ENCODE measurements at regions not wholly inside any gene's neighbourhood (a gene's known extent, or its start where the extent isn't known, plus 50 kb on each side); places are given as distances from the start of the nearest gene placed in this dataset.
"Not testable (repeated sequence)": the region's sequence is repeated elsewhere in the genome, so short reads cannot be mapped to it uniquely, and the experiment has no call there.

DNA sequence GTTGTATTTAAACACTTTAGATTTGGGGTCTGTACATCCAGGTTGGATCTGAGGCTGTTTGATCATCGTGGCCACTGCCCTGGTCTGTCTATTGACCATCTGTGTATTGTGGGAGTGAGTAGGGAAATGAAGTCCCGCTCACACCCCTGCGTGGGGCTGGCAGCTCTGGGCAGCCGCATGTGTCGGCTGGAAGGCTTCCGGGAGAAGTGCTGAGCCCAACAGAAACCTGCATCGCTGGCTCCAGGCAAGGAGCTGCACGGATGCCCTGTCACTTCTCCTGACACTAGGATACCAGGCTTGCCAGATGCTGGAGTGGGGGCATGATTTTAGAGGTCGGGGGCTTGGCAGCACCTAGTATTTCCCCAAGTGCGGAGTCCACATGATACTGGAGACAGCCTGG lies 93.6 kb downstream of the PHETA1 start:
- no peak for DNase-seq (ENCODE audit: extremely low read depth in 1 of 2, low read depth in 1 of 2)

DNA sequence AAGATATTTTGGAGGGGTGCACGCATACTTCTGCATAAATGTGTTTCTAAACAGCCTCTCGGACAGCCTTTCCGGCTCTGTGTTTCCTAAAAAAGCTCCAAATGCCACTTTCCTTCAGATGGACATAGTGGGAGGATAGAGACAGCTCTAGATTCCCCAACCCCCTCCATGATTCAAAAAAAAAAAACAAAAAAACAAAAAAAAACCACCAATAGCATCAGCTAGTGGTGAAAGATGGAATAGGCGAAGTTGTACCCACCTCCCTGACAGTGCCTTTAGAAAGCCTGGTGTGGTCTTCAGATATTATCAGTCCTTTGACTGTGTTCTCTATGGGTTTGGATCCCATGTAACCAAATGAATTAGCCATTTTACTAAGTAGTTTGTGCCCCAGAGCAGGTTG lies 94.1 kb downstream of the PHETA1 start:
- no peak for DNase-seq (ENCODE audit: extremely low read depth in 1 of 2, low read depth in 1 of 2)

DNA sequence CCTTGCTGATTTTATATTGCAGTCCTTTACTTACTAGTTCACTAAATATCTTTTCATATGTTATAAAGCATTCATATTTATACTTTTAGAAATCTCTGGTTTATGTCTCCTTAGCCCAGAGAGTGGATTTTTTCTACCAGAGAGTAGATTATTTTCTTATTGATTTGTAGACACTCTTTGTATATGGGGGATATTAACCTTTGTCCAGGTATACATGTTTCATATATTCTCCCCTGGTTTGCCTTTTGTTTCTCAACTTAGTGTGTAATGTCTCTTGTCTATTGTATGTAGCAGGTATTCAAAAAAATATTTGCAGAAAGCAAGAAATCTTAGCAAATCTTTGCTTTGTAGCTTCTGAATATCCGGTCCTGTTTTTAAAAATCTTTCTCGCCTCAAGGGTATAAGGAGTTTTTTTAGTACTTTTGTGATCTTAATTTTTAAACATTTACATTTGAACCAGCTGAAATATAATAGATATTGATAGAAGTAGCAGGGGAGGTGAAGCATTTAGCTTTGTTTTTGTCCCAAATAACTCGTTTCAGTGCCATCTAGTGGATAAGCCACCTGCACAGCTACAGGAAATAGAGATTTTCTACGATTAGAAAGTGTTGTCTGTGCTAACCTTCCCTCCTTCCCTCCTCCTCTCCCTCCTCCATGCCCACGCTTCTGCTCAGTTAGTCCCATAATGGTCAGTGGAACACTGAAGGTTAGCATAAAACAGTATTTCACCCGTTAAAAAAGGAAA lies 97.0 kb downstream of the PHETA1 start:
- DNase-seq (ENCODE audit: extremely low read depth in 1 of 2, low read depth in 1 of 2): no peak

DNA sequence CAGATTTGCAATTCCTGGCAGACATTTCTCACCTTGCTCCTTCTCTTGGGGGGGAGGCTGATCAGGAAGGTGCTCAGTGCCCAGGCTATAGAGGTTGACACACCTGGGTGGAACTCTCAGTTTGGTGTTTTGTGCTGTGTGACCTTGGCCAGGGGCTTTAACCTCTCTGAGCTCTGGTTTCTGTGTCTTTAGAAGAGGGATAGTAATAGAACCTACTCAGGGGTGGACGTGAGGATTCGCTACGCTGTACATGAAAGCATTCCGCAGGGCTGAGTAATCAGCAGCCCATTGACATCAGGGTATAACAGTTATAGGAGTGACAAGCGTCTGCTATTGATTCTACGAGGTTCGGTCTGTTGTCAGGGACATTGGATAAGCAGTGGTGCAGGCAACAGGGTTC lies 98.1 kb downstream of the PHETA1 start:
- no peak for DNase-seq (ENCODE audit: extremely low read depth in 1 of 2, low read depth in 1 of 2)

DNA sequence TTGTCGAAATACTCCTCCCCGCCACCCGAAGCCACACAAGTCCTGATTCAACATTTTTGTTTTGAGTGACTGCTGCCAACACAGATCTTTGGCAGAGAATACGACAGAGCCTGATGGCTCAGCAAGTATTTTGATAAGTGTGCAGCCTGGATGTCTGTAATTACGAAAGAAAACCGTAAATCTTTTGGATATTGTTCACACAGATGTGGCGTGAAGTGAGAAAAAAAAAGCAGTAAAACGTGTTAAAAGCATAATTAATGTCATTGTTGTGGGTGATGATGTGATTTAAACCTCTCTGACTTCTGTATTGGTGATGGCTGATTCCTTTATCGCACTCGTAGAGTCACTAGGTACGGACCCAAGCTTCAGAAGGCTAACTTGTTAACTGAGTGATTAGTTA lies 98.7 kb downstream of the PHETA1 start:
- no peak for DNase-seq (ENCODE audit: extremely low read depth in 1 of 2, low read depth in 1 of 2)

DNA sequence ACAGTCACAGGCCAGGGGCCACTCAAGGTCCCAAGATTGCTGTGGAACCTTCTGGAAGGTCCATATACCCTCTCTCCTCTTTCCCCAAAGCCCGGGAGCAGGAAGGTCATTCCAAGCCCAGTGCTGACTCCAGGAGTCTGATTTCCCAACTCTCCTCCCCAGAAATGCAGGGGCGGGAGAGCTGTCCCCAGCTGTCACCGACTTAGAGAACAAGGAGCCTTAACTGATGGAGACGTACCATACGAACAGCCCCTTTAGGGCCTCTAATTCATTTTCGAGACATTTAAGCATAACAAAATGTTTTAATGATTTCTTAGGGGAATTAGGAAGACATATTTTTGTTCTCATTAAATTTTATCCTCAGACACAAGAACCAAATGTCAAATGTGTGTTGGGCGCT lies 99.2 kb downstream of the PHETA1 start:
- no peak for DNase-seq (ENCODE audit: extremely low read depth in 1 of 2, low read depth in 1 of 2)

DNA sequence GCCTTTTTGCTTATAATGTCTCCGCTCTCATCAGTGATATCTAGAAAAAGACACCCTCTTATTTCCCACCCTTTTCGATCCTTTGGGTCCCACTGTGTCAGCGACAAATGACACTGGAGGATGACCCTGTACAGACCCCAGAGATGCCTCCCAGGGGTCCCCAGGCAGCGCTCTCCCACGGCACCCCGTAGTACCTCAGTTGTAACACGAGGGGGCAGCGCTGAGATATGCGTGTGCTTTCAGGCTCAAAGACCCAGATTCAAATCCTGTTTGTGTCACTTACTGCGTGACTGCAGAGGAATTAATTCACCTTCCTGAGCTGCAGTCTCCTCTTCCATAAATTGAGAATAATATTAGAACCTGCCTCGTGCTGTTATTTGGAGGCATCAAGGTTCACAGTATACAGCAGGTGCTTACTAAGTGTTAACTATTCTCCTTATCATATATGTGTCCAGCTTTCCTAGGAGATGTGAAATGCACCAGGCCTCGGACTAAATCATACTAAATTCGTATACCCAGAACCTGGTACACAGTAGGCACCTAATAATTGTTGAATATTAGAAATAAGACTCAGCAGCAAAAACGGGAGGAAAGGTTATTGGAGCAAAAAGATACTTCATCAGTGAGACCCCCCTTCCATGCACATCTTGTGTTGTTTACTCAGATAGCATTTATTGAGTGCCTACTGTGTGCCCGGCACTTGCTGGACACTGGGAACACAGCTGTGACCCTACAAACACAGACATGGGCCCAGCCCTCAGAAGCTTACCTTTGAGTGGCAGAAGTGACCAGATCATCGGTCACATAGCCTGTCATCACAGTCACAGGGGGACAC lies 99.9 kb downstream of the PHETA1 start:
- DNase-seq (ENCODE audit: extremely low read depth in 1 of 2, low read depth in 1 of 2): no peak

DNA sequence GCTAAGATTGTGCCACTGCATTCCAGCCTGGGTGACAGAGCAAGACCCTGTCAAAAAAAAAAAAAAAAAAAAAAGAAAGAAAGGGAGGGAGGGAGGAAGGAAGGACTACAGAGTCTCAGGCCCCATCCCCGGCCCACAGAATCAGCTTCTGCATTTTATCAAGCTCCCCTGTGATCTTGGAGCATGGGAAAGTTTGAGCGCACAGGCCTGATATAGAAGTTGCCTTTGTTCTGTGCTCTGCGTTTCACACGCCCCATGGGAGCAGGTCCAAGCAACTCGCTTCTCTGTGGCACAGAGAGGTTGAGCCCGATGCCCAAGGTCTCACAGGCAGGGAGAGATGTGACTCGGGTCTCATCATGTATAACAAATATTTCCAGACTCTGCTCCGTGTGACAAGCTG lies 101.8 kb downstream of the PHETA1 start:
- no peak for DNase-seq (ENCODE audit: extremely low read depth in 1 of 2, low read depth in 1 of 2)

DNA sequence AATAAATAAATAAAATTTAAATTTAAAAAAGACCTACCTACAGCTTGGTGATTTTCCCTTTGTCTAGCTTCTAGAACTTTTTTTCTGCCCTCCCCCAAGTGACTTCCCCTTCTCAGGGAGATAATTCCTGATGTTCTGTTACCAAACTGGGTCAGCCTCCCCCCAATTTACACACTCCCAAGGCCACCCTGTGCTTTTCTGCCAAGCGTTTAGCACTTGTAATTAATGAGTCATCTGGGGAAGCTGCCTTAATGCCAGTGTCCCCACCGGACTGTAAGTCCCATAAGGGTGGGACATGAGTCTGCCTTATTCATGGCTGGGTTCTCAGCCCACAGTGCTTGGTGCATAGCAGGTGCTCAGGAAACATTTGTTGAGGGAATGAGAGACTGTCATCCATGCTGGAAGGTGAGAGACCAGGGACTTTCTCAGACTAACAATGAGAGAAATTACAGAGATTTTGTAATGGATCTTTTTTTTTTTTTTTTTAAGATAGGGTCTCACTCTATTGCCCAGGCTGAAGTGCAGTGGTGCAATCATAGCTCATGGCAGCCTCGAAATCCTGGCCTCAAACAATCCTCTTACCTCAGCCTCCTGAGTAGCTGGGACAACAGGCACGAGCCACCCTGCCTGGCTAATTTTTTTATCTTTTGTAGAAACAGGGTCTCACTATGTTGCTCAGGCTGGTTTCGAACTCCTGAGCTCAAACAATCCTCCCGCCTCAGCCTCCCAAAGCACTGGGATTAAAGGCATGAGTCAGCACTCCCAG lies 106.8 kb downstream of the PHETA1 start:
- DNase-seq (ENCODE audit: extremely low read depth in 1 of 2, low read depth in 1 of 2): no peak

DNA sequence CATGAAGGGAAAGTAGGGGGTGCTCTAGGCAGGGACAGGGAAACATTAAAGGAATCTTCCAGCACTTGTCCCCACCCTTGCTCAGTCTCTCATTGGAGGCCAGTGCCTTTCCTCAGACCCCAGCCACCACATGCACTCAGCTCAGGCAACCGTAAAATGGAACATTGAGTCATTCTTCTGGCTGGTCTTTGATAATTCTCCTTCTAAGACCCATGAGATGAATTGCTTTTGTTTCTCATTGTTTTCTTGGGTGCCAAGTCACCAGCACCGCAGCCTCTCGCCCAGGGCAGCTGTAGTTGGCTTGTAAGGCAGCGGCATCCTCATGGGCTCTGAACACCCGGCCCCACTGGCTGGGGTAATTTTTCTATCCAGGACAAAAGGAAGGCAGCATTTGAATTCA lies 108.2 kb downstream of the PHETA1 start:
- no peak for DNase-seq (ENCODE audit: extremely low read depth in 1 of 2, low read depth in 1 of 2)

DNA sequence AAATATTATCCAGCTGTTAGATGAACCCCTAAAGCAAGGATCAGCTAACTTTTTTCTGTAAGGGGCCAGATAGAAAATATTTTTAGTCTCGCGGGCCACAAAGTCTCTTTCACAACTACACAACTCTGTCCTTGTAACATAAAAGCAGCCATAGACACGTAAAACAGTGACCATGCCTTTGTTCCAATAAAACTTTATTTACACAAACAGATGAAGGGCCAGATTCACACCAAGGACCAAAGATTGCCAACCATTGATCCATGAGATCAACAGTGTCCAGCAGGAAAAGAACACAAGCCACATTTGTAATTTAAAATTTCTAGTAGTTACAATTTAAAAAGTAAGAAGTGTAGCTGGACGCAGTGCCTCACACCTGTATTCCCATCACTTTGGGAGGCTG lies 109.7 kb downstream of the PHETA1 start:
- no peak for DNase-seq (ENCODE audit: extremely low read depth in 1 of 2, low read depth in 1 of 2)

DNA sequence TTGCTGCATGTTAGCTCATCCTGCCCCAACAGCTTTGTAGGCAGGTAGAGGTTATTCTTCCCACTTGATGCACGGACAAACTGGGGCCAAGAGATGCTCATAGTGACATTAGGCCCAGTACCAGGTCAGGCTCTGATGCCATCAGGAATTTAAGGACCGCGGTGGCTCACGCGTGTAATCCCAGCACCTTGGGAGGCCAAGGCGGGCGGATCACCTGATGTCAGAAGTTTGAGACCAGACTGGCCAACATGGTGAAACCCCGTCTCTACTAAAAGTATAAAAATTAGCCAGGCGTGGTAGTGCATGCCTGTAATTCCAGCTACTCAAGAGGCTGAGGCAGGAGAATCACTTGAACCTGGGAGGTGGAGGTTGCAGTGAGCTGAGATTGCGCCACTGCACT lies 110.8 kb downstream of the PHETA1 start:
- not testable (repeated sequence) for DNase-seq (ENCODE audit: extremely low read depth in 1 of 2, low read depth in 1 of 2)

DNA sequence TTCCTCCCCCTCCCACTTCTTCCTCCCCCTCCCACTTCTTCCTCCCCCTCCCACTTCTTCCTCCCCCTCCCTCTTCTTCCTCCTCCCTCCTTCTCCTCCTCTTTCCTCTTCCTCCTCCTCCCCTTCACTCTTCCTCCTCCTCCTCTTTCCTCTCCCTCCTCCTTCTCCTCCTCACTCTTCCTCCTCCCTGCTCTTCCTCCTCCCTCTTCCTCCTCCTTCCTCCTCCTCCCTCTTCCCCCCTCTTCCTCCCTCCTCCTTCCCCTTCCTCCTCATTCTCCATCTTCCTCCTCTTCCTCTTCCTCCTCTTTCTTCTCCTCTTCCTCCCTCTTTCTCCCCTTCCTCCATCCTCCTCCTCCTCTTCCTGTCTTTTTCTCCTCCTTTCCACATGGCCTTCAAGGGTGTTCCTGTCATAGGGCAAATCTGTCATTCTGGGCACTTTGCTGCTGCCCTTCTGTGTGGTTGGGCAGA lies 111.4 kb downstream of the PHETA1 start:
- no peak for DNase-seq (ENCODE audit: extremely low read depth in 1 of 2, low read depth in 1 of 2)

DNA sequence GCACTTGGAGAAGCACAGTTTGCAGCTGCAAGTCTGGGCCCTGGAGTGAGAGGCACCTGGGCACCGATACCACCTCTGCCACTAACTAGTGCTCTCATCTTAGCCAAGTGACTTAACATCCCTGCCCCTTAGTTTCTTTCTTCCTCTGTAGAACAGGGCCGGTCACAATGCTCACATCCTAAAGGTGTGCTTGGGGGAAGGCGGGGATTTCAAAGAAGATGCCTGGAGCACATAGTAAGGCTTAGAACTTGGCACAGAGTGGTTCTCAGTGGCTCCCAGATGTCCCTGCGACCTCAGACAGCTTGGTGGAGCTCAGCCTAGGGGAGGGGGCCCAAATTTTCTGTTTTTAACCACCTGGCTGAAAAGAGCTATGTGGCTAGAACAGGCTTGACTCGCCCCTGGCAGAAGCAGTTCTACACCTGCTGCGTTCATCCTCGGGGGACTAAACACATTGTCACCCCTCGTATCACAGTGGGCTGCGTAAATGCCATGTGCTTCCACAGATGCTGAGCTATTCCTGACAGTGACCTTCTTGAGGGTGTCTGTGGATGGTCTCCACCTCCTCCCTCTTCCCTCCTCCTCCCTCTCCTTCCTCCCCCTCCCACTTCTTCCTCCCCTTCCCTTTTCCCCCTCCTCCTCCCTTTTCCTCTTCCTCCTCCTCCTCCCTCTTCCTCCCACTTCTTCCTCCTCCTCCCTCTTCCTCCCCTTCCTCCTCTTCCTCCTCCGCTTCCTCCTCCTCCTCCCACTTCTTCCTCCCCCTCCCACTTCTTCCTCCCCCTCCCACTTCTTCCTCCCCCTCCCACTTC lies 112.1 kb downstream of the PHETA1 start:
- DNase-seq (ENCODE audit: extremely low read depth in 1 of 2, low read depth in 1 of 2): no peak

DNA sequence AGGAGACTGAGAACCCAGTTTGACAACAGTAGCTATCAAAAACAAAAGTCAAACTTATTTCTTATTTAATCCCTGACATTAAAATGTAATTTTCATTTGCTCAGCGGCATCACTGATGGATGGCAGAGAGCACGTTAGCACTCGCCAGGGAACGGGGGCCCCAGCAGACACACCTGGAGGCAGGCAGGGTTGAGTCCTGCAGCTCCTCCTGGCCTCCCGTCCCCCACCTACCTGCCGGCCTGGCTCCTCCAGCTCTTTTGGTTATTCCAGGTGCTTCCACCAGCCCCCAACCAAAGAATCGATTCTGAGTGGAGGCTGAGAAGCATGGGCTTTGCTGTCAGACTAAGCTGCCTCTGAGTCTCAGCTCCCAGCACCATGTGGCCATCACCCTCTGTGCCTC lies 113.6 kb downstream of the PHETA1 start:
- DNase-seq (ENCODE audit: extremely low read depth in 1 of 2, low read depth in 1 of 2): no peak

DNA sequence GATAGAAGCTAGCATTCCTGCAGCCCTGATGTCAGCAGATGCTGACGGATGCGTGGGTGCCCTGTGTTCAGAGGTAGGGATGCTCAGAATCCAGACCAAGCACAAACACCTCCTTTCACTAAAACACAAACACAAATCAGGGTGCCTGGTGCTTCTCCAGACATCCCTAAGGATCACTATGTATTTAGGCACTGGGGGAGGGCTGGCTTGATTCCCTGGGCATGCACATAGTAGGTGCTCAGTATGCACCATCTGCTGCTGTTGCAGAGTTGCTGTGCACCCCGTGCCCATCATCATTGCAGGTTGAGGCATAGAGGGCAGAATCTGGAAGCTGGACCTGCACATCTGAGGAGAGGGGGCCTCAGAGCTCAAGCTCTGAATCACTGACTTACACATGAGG lies 114.8 kb downstream of the PHETA1 start:
- DNase-seq (ENCODE audit: extremely low read depth in 1 of 2, low read depth in 1 of 2): no peak

DNA sequence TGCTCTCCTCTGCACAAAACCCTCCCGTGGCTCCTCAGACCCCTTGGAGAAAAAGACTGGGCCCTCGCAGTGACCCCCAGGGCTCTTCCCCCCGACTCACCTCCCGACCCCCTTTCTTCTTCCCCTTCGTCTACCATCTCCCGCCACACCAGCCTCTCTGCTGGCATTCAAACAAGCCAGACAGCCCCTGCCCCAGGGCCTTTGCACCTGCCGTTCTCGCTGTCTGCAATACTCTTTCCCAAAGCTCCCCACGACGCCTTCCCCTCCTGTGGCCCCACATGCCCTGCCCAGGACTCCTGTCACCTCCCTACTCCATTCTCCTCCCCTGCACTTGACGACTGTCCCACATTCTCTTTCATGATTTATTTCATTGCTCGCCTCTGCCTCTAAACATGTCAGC lies 115.7 kb downstream of the PHETA1 start:
- no peak for DNase-seq (ENCODE audit: extremely low read depth in 1 of 2, low read depth in 1 of 2)

DNA sequence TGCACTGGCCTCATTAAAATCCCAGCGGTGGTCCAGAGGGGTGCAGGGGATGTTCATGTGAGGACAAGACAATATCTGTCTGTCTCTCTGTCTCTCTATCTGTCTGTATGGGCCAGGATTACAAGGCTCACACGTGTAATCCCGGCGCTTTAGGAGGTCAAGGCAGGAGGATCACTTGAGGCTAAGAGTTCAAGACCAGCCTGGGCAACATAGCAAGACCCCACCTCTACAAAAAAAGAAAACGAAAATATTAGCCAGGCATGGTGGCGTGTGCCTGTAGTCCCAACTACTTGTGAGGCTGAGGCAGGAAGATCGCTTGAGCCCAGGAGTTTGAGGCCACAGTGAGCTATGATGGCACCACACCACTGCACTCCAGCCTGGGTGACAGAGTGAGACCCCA lies 117.1 kb downstream of the PHETA1 start:
- DNase-seq (ENCODE audit: extremely low read depth in 1 of 2, low read depth in 1 of 2): no peak

DNA sequence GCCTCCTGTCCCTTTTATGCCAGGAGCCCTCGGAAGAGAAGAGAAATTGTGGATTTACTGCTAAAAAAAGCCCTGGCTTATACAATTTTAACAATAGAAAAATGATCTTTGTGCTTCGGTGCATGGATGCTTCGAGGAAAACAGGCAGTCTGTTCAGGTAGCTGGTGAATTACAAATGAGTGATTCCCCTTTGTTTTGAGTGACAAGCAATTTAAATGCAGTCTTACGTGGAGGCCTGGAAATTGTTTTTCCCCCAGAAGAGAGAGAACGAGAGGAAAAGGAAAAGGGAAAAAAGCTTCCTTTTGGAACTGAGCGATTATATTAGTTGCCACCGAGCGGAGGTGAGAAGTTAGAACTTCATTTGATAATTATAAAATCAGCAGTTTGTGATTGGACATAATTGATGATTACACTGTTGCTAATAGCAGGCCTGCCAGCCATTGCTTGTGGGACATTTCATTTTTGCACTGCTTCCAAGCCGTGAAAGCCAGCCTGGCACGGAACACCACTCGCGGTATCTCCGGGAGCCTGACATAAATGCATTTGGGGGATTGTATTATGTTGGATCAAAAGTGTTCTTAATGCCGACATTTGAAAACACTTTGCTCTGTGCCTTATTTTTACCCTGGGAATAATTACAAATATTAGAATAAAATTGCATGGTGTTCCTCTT lies 117.7 kb downstream of the PHETA1 start:
- no peak for DNase-seq (ENCODE audit: extremely low read depth in 1 of 2, low read depth in 1 of 2)

DNA sequence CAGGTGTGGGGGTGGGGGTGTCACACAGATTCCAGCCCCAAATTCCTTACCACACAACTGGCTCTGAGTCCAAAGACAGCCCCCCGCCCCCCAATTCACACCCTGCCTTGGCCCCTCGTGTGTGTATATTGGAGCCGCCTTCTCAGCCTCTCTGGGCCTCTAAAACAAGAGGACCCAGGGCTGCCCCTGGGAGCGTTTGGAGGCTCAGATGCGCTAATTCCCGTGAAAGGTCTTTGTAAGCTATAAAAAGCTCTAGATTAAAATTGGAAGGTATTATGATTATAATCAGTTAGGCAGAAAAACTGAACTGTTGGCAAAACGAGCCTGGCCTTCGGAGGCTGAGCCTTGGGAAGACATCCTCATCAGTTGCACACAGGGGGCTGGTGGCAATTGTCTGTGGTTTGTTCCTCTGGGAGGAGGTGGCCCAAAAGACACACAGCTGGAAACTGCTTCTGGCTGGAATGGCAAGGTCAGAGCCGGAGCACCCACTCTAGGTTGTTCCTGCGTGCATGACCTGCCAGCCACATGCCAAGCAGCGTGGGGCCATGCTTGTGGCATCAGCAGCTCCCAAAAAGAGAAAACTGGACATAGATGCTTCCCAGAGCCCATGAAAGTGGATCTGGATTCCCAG lies 118.5 kb downstream of the PHETA1 start:
- DNase-seq (ENCODE audit: extremely low read depth in 1 of 2, low read depth in 1 of 2): no peak

All from stimulated activated CD8-positive, alpha-beta memory T cell treated with anti-CD3 and anti-CD28 coated beads, Interleukin-7, amount 100 ng/mL, for 48 hours (primary cell).